K562 (cell line): ENCODE measurements at regions not wholly inside any gene's neighbourhood (a gene's known extent, or its start where the extent isn't known, plus 50 kb on each side); places are given as distances from the start of the nearest gene placed in this dataset.

ENCODE experiments used
- ATAC-seq: fragments of 200-7000 bp; cut with Tn5 transposase; 3 replicates; pipeline ENCODE4 v1.9.1; 2020; ENCODE audit warnings: moderate library complexity
- BruUV-seq: library from RNA; stranded (reverse); fragments of 400-500 nt; replicated peaks from 2 replicates; lab custom pipeline; 2021; lab: Mats Ljungman, UMichigan
- CTCF ChIA-PET: fragments of 300-600 bp; formaldehyde crosslinking; extraction: SDS; loops from one replicate; lab custom pipeline; 2021; ENCODE audit warnings: low intra/inter-chr PET ratio; lab: Yijun Ruan, JAX
- POLR2A ChIA-PET: fragments of 300-600, 350-650 bp; sonication (Branson Sonifier 250); formaldehyde crosslinking; extraction: SDS; loops from one replicate; lab custom pipeline; 2021; ENCODE audit warnings: antibody characterized with exemption, inconsistent platforms; lab: Yijun Ruan, JAX
- DNase-seq, 4 experiments: peaks; one replicate each; pipeline versions ENCODE4 v3.0.0 to v3.0.0-alpha.2; 2011 to 2018; ENCODE audit warnings: low spot score in 3 of 4, mixed read lengths in 3 of 4; ENCODE audit errors: extremely low read depth in 1 of 4
- FAIRE-seq: peaks from 2 replicates; lab custom pipeline; 2011; peaks lifted over from hg19 to GRCh38; lab: Jason Lieb, UNC
- H2AFZ ChIP-seq: 2 replicates; pipeline ENCODE4 v1.6.0; 2011; ENCODE audit warnings: low read depth, low read length, control low read depth, inconsistent platforms
- H3K27ac ChIP-seq: fragments of 200-600 bp; 3 replicates; pipeline ENCODE4 v1.8.0; 2011; ENCODE audit warnings: low read depth, mild to moderate bottlenecking, control low read depth, inconsistent platforms, low read length, moderate library complexity, mixed read lengths; ENCODE audit errors: extremely low read depth
- H3K27me3 ChIP-seq, 2 experiments: fragments of 300-600 bp in 1 of 2; 2 replicates in 1 of 2; 3 replicates in 1 of 2; pipeline versions ENCODE4 v1.6.0 to v1.8.0; 2011; ENCODE audit warnings: inconsistent platforms in 2 of 2, low read length in 2 of 2, mild to moderate bottlenecking in 1 of 2, mixed read lengths in 1 of 2, moderate library complexity in 1 of 2; ENCODE audit not compliant: control insufficient read depth in 2 of 2, insufficient read depth in 2 of 2
- H3K36me3 ChIP-seq: fragments of 300-600 bp; 3 replicates; pipeline ENCODE4 v1.8.0; 2011; ENCODE audit warnings: mild to moderate bottlenecking, low read length, inconsistent platforms; ENCODE audit not compliant: control insufficient read depth, insufficient read depth
- H3K4me1 ChIP-seq, 2 experiments: fragments of 200-600 bp in 1 of 2; replicated peaks in 1 of 2; 2 replicates in 1 of 2; 3 replicates in 1 of 2; pipeline versions ENCODE4 v1.5.1 to v1.8.0; 2011; ENCODE audit warnings: inconsistent platforms in 2 of 2, low read length in 2 of 2, mild to moderate bottlenecking in 1 of 2, mixed read lengths in 1 of 2, moderate library complexity in 1 of 2; ENCODE audit not compliant: control insufficient read depth in 2 of 2, insufficient read depth in 2 of 2
- H3K4me2 ChIP-seq: 2 replicates; pipeline ENCODE4 v1.6.1; 2011; ENCODE audit warnings: low read length, control low read depth, inconsistent platforms, mixed read lengths; ENCODE audit not compliant: insufficient read depth
- H3K4me3 ChIP-seq: fragments of 200-600 bp; sonication (generic), shearing (Covaris generic); 2 replicates; pipeline ENCODE4 v1.5.1; 2016; ENCODE audit warnings: control low read depth, inconsistent platforms
- H3K79me2 ChIP-seq: fragments of 200-600 bp; 3 replicates; pipeline ENCODE4 v1.8.0; 2011; ENCODE audit warnings: low read length, inconsistent platforms; ENCODE audit not compliant: control insufficient read depth, insufficient read depth
- H3K9ac ChIP-seq, 2 experiments: 2 replicates each; pipeline versions ENCODE4 v1.6.0 to v1.6.1; 2011; ENCODE audit warnings: low read depth in 2 of 2, low read length in 2 of 2, control low read depth in 1 of 2, inconsistent platforms in 1 of 2, mild to moderate bottlenecking in 1 of 2, mixed read lengths in 1 of 2; ENCODE audit not compliant: insufficient read depth in 1 of 2
- H3K9me1 ChIP-seq: one replicate; pipeline ENCODE4 v1.6.0; 2011; ENCODE audit warnings: inconsistent platforms, mild to moderate bottlenecking, low read length, moderate library complexity; ENCODE audit not compliant: control insufficient read depth, insufficient read depth
- H3K9me3 ChIP-seq: replicated peaks from 2 replicates; pipeline ENCODE4 v1.5.1; 2011; ENCODE audit warnings: low read depth, low read length, inconsistent platforms; ENCODE audit not compliant: control insufficient read depth, insufficient read depth
- H4K20me1 ChIP-seq: replicated peaks from 2 replicates; pipeline ENCODE4 v1.6.1; 2011; ENCODE audit warnings: low read length, inconsistent platforms, mixed read lengths; ENCODE audit not compliant: control insufficient read depth, insufficient read depth
- ATF3 ChIP-seq, 2 experiments: fragments of 450-650 bp in 1 of 2; sonication (generic) in 1 of 2; formaldehyde crosslinking in 1 of 2; IDR thresholded peaks in 1 of 2; conservative IDR thresholded peaks in 1 of 2; 2 replicates each; pipeline versions ENCODE4 v1.6.1 to v1.8.1; 2016 to 2023; ENCODE audit warnings: mild to moderate bottlenecking in 2 of 2, moderate library complexity in 2 of 2, inconsistent platforms in 1 of 2, missing genetic modification reagents in 1 of 2
- HBP1 ChIP-seq: fragments of 450-650 bp; formaldehyde crosslinking; IDR thresholded peaks from 2 replicates; pipeline ENCODE4 v1.4.0; 2022; ENCODE audit warnings: missing genetic modification characterization
- WGBS: fragments of 100-300 bp; shearing (Covaris generic); methylation state at CpG from one replicate; pipeline ENCODE4 v1.1.6; 2016; ENCODE audit warnings: low coverage, mixed read lengths; ENCODE audit not compliant: insufficient coverage; ENCODE audit errors: missing lambda C conversion rate; 5-methylcytosine and 5-hydroxymethylcytosine counted together
- in situ Hi-C: fragments of 300-500 bp; cut with MboI; formaldehyde crosslinking; loops from 4 replicates; pipeline ENCODE4 v1.15.0; 2018; ENCODE audit warnings: inconsistent platforms, mixed read lengths
- intact Hi-C: fragments of 100-400 bp; cut with micrococcal nuclease; formaldehyde crosslinking; loops from 2 replicates; pipeline ENCODE4 v1.14.2; 2022

- TF ChIP-seq ATF3 (IDR thresholded peaks at IDR 0.05) (no peak), ATF3 (CRISPR knock-in tag; conservative IDR thresholded peaks at IDR 0.05) (no peak)
Measured at GRCh38 chr1:56382929-56383328, 196.4 kb downstream of the PLPP3 start (continued).

GRCh38 chr1:56380531-56380930, 198.8 kb downstream of the PLPP3 start:
- BruUV-seq: no TSS peak
- no peaks in the 10 kb centered on the region for H3K36me3 ChIP-seq

More at GRCh38 chr1:56380531-56380930, 198.8 kb downstream of the PLPP3 start:
- Histone ChIP-seq H3K4me3 (no peak overlapping the region), H3K4me2 (no peak overlapping the region), H3K4me1 (no peaks in the 10 kb centered on the region), H3K27ac (no peak overlapping the region), H3K9me3 (no peaks in the 10 kb centered on the region), H3K9ac (no peak overlapping the region), H4K20me1 (no peaks in the 10 kb centered on the region), H2AFZ (no peak overlapping the region), H3K27me3 (no peaks in the 10 kb centered on the region; a peak in 1 of 5 replicates), H3K9me1 (no peaks in the 10 kb centered on the region), H3K79me2 (no peaks in the 10 kb centered on the region)
- TF ChIP-seq HBP1 (CRISPR knock-in tag): no peak
- FAIRE-seq: no peak
- CTCF ChIA-PET: no interaction called here
- DNase-seq: no peak
- in situ Hi-C loops (no loop called here), intact Hi-C loops (no loop called here)
- 3% methylated on average over 4 of the region's 4 CpGs for WGBS
- POLR2A ChIA-PET: interaction anchor here (0.9 kb wide), 1 partner anchor 19 kb away, joined by 3 read pairs; no protein-coding TSS in a partner anchor
- ATAC-seq: no peak
